Astrocyte (in vitro differentiated cells and primary cell): ENCODE measurements at regions not wholly inside any gene's neighbourhood (a gene's known extent, or its start where the extent isn't known, plus 50 kb on each side); places are given as distances from the start of the nearest gene placed in this dataset.

Experiments used
- DNase-seq: peaks from one replicate; pipeline ENCODE4 v3.0.0-alpha.2; 2010; ENCODE audit warnings: low read depth
- FAIRE-seq: peaks from 2 replicates; lab custom pipeline; 2011; peaks lifted over from hg19 to GRCh38; lab: Jason Lieb, UNC
- H2AFZ ChIP-seq: 2 replicates; pipeline ENCODE4 v1.6.0; 2012; ENCODE audit warnings: low read depth, low read length, inconsistent platforms
- H3K27ac ChIP-seq: 2 replicates; pipeline ENCODE4 v1.5.1; 2011; ENCODE audit warnings: low read depth, low read length, inconsistent platforms
- H3K27me3 ChIP-seq: 2 replicates; pipeline ENCODE4 v1.6.0; 2011; ENCODE audit warnings: low read length, inconsistent platforms; ENCODE audit not compliant: insufficient read depth
- H3K36me3 ChIP-seq: 2 replicates; pipeline ENCODE4 v1.5.1; 2011; ENCODE audit warnings: low read length, inconsistent platforms; ENCODE audit not compliant: insufficient read depth
- H3K4me1 ChIP-seq: 2 replicates; pipeline ENCODE4 v1.5.1; 2011; ENCODE audit warnings: low read length, inconsistent platforms; ENCODE audit not compliant: insufficient read depth
- H3K4me2 ChIP-seq: 2 replicates; pipeline ENCODE4 v1.6.0; 2012; ENCODE audit warnings: low read length, inconsistent platforms
- H3K4me3 ChIP-seq: 2 replicates; pipeline ENCODE4 v1.5.1; 2011; ENCODE audit warnings: low read depth, mild to moderate bottlenecking, low read length, inconsistent platforms; ENCODE audit not compliant: insufficient read depth
- H3K79me2 ChIP-seq: 2 replicates; pipeline ENCODE4 v1.6.0; 2012; ENCODE audit warnings: mild to moderate bottlenecking, low read length, inconsistent platforms; ENCODE audit not compliant: insufficient read depth
- H3K9ac ChIP-seq: 2 replicates; pipeline ENCODE4 v1.6.0; 2012; ENCODE audit warnings: mild to moderate bottlenecking, low read length, inconsistent platforms
- H3K9me3 ChIP-seq: 2 replicates; pipeline ENCODE4 v1.5.1; 2012; ENCODE audit warnings: low read depth, mild to moderate bottlenecking, low read length, inconsistent platforms; ENCODE audit not compliant: insufficient read depth
- H4K20me1 ChIP-seq: 2 replicates; pipeline ENCODE4 v1.6.0; 2012; ENCODE audit warnings: low read length, inconsistent platforms; ENCODE audit not compliant: insufficient read depth
- H3K27ac Mint-ChIP-seq: one replicate; pipeline ENCODE4 v1.8.0; 2021; ENCODE audit warnings: mild to moderate bottlenecking, mixed read lengths; ENCODE audit not compliant: unreplicated experiment
- H3K27me3 Mint-ChIP-seq: one replicate; pipeline ENCODE4 v1.8.0; 2021; ENCODE audit warnings: low read depth, mixed read lengths; ENCODE audit not compliant: unreplicated experiment
- H3K36me3 Mint-ChIP-seq: one replicate; pipeline ENCODE4 v1.8.0; 2021; ENCODE audit warnings: low read depth, mixed read lengths; ENCODE audit not compliant: unreplicated experiment
- H3K4me1 Mint-ChIP-seq: one replicate; pipeline ENCODE4 v1.8.0; 2021; ENCODE audit warnings: low read depth, mixed read lengths; ENCODE audit not compliant: unreplicated experiment
- H3K4me3 Mint-ChIP-seq: one replicate; pipeline ENCODE4 v1.8.0; 2021; ENCODE audit warnings: mild to moderate bottlenecking, moderate library complexity, mixed read lengths; ENCODE audit not compliant: unreplicated experiment
- H3K9me3 Mint-ChIP-seq: one replicate; pipeline ENCODE4 v1.8.0; 2021; ENCODE audit warnings: mild to moderate bottlenecking, mixed read lengths; ENCODE audit not compliant: unreplicated experiment
- EZH2 ChIP-seq: IDR thresholded peaks from 2 replicates; pipeline ENCODE4 v1.6.1; 2012; ENCODE audit warnings: mild to moderate bottlenecking, low read length, inconsistent platforms; ENCODE audit not compliant: insufficient read depth
- TF ChIP-seq, protein P1 (sequence below): IDR thresholded peaks from 2 replicates; pipeline ENCODE4 v1.5.1; 2011; ENCODE audit warnings: low read depth, mild to moderate bottlenecking, inconsistent platforms, low read length, moderate library complexity; ENCODE audit not compliant: insufficient read depth

- H3K4me1 ChIP-seq = peaks cover 4% of the 10 kb centered on the region
- Mint-ChIP-seq H3K36me3 (no peaks in the 10 kb centered on the region), H3K27me3 (no peaks in the 10 kb centered on the region), H3K4me1 (peaks cover 4% of the 10 kb centered on the region), H3K27ac (no peak overlapping the region), H3K4me3 (no peak overlapping the region), H3K9me3 (no peaks in the 10 kb centered on the region)
- FAIRE-seq (no peak), DNase-seq (no peak)
- H4K20me1 ChIP-seq = no peaks in the 10 kb centered on the region
- no peak for TF ChIP-seq EZH2
- no peak overlapping the region for H3K4me3 ChIP-seq
- H3K36me3 ChIP-seq = no peaks in the 10 kb centered on the region
- H3K79me2 ChIP-seq = no peaks in the 10 kb centered on the region
- H3K9me3 ChIP-seq = no peaks in the 10 kb centered on the region
- no peak overlapping the region for H2AFZ ChIP-seq
- H3K4me2 ChIP-seq = no peak overlapping the region
- H3K27me3 ChIP-seq = no peaks in the 10 kb centered on the region
- H3K27ac ChIP-seq = no peak overlapping the region
- H3K9ac ChIP-seq = no peak overlapping the region
Observed at GRCh38 chr2:222039821-222040220, 259.0 kb downstream of the PAX3 start.

- Histone ChIP-seq H3K9ac (no peak overlapping the region), H3K9me3 (no peaks in the 10 kb centered on the region), H3K36me3 (no peaks in the 10 kb centered on the region), H2AFZ (no peak overlapping the region), H3K79me2 (no peaks in the 10 kb centered on the region), H3K4me2 (peak overlapping the region; percentile 16), H4K20me1 (no peaks in the 10 kb centered on the region), H3K27me3 (no peaks in the 10 kb centered on the region), H3K27ac (no peak overlapping the region), H3K4me1 (peaks cover 4% of the 10 kb centered on the region), H3K4me3 (no peak overlapping the region)
- Mint-ChIP-seq H3K27me3 (no peaks in the 10 kb centered on the region), H3K36me3 (no peaks in the 10 kb centered on the region), H3K4me1 (peaks cover 6% of the 10 kb centered on the region), H3K4me3 (no peak overlapping the region), H3K27ac (no peak overlapping the region), H3K9me3 (no peaks in the 10 kb centered on the region)
- peak; percentile 64 for DNase-seq
- FAIRE-seq = no peak
- no peak for TF ChIP-seq EZH2
- TF ChIP-seq, protein P1, sequence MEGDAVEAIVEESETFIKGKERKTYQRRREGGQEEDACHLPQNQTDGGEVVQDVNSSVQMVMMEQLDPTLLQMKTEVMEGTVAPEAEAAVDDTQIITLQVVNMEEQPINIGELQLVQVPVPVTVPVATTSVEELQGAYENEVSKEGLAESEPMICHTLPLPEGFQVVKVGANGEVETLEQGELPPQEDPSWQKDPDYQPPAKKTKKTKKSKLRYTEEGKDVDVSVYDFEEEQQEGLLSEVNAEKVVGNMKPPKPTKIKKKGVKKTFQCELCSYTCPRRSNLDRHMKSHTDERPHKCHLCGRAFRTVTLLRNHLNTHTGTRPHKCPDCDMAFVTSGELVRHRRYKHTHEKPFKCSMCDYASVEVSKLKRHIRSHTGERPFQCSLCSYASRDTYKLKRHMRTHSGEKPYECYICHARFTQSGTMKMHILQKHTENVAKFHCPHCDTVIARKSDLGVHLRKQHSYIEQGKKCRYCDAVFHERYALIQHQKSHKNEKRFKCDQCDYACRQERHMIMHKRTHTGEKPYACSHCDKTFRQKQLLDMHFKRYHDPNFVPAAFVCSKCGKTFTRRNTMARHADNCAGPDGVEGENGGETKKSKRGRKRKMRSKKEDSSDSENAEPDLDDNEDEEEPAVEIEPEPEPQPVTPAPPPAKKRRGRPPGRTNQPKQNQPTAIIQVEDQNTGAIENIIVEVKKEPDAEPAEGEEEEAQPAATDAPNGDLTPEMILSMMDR = peak; percentile 22
Observed at GRCh38 chr2:222038067-222038802, 260.6 kb downstream of the PAX3 start.

- no peak overlapping the region for H3K27ac ChIP-seq
- Mint-ChIP-seq H3K27me3 (peaks cover 7% of the 10 kb centered on the region), H3K4me1 (peaks cover 2% of the 10 kb centered on the region), H3K9me3 (no peaks in the 10 kb centered on the region), H3K27ac (no peak overlapping the region), H3K4me3 (no peak overlapping the region), H3K36me3 (no peaks in the 10 kb centered on the region)
- no peaks in the 10 kb centered on the region for H3K27me3 ChIP-seq
- H3K9me3 ChIP-seq = no peaks in the 10 kb centered on the region
- no peak for TF ChIP-seq EZH2
- TF ChIP-seq, protein P1 = no peak
- no peaks in the 10 kb centered on the region for H3K79me2 ChIP-seq
- no peak overlapping the region for H2AFZ ChIP-seq
- H3K4me3 ChIP-seq = no peak overlapping the region
- no peaks in the 10 kb centered on the region for H4K20me1 ChIP-seq
- H3K9ac ChIP-seq = no peak overlapping the region
- peaks cover 4% of the 10 kb centered on the region for H3K4me1 ChIP-seq
- H3K36me3 ChIP-seq = no peaks in the 10 kb centered on the region
- no peak overlapping the region for H3K4me2 ChIP-seq
- DNase-seq (no peak), FAIRE-seq (no peak)
Observed at GRCh38 chr2:222037211-222037610, 261.6 kb downstream of the PAX3 start.
